ENCODE measurements at regions not wholly inside any gene's neighbourhood (a gene's known extent, or its start where the extent isn't known, plus 50 kb on each side); places are given as distances from the start of the nearest gene placed in this dataset.

DNA sequence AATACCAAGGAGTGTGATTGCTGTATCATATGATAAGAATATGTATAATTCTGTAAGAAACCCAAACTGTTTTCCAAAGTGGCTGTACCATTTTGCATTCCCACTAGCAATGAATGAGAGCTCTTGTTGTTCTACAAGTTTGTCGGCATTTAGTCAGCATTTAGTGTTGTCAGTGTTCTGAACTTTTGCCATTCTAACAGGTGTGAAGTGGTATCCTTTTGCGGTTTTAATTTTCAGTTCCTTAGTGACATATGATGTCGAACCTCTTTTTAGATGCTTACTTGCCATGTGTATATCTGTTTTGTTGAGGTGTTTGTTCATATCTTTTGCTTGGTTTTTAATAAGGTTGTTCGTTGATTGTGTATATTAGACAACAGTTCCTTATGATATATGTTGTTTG is 296.3 kb upstream of the IZUMO3 start:
- TF ChIP-seq, protein P1, sequence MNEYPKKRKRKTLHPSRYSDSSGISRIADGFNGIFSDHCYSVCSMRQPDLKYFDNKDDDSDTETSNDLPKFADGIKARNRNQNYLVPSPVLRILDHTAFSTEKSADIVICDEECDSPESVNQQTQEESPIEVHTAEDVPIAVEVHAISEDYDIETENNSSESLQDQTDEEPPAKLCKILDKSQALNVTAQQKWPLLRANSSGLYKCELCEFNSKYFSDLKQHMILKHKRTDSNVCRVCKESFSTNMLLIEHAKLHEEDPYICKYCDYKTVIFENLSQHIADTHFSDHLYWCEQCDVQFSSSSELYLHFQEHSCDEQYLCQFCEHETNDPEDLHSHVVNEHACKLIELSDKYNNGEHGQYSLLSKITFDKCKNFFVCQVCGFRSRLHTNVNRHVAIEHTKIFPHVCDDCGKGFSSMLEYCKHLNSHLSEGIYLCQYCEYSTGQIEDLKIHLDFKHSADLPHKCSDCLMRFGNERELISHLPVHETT (tag by site-specific recombination; IDR thresholded peaks at IDR 0.05), result no peak
- TF ChIP-seq ZNF701 (tag by site-specific recombination; IDR thresholded peaks at IDR 0.05) (no peak), BCL11A (tag by site-specific recombination; IDR thresholded peaks at IDR 0.05; ENCODE audit: low read depth) (no peak), ZXDB (tag by site-specific recombination; IDR thresholded peaks at IDR 0.05) (no peak), ZNF132 (tag by site-specific recombination; IDR thresholded peaks at IDR 0.05; ENCODE audit: borderline replicate concordance) (no peak), ZNF785 (tag by site-specific recombination; IDR thresholded peaks at IDR 0.05) (no peak), ZNF623 (tag by site-specific recombination; IDR thresholded peaks at IDR 0.05) (no peak)
- TF ChIP-seq, protein P2, sequence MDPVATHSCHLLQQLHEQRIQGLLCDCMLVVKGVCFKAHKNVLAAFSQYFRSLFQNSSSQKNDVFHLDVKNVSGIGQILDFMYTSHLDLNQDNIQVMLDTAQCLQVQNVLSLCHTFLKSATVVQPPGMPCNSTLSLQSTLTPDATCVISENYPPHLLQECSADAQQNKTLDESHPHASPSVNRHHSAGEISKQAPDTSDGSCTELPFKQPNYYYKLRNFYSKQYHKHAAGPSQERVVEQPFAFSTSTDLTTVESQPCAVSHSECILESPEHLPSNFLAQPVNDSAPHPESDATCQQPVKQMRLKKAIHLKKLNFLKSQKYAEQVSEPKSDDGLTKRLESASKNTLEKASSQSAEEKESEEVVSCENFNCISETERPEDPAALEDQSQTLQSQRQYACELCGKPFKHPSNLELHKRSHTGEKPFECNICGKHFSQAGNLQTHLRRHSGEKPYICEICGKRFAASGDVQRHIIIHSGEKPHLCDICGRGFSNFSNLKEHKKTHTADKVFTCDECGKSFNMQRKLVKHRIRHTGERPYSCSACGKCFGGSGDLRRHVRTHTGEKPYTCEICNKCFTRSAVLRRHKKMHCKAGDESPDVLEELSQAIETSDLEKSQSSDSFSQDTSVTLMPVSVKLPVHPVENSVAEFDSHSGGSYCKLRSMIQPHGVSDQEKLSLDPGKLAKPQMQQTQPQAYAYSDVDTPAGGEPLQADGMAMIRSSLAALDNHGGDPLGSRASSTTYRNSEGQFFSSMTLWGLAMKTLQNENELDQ (tag by site-specific recombination; IDR thresholded peaks at IDR 0.05; ENCODE audit: low read depth), result no peak
- TF ChIP-seq, protein P3, sequence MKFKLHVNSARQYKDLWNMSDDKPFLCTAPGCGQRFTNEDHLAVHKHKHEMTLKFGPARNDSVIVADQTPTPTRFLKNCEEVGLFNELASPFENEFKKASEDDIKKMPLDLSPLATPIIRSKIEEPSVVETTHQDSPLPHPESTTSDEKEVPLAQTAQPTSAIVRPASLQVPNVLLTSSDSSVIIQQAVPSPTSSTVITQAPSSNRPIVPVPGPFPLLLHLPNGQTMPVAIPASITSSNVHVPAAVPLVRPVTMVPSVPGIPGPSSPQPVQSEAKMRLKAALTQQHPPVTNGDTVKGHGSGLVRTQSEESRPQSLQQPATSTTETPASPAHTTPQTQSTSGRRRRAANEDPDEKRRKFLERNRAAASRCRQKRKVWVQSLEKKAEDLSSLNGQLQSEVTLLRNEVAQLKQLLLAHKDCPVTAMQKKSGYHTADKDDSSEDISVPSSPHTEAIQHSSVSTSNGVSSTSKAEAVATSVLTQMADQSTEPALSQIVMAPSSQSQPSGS (tag by site-specific recombination; IDR thresholded peaks at IDR 0.05; ENCODE audit: low read depth), result no peak
- ChIA-PET POLR2A (no interaction called here), CTCF (no interaction called here)
- Histone ChIP-seq H3K4me3 (ENCODE audit: low read depth, low read length) (no peak overlapping the region), H3K4me1 (ENCODE audit: control insufficient read depth, insufficient read depth, low read length) (no peaks in the 10 kb centered on the region), H3K27ac (ENCODE audit: extremely low read depth, low read depth, low read length) (no peak overlapping the region), H3K36me3 (ENCODE audit: control insufficient read depth in 2 of 2, insufficient read depth in 1 of 2, low read length in 2 of 2) (no peaks in the 10 kb centered on the region), H3K9me3 (ENCODE audit: control insufficient read depth, insufficient read depth, low read depth, low read length) (no peaks in the 10 kb centered on the region)

DNA sequence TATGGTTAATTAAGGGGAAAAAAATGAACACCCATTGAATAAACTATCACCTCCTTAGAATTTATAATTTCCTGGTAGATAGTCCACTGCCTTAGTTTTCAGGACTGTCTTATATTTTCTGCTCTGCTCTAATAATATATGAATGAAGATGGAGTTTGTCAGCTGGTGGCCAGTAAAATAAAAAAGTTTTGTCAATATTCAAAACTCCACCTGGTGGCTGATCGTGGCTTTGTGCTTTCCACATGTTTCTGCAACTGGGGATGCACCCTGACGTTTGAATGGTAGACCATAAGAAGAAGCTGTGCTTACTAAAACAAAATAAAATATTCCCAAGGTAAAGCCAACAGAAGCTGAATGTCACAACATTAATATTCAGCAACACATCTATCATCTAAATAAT is 286.6 kb upstream of the IZUMO3 start:
- ChIA-PET CTCF (interaction anchor here (0.7 kb wide), 1 partner anchor 14 kb away, joined by 3 read pairs; no protein-coding TSS in a partner anchor), POLR2A (no interaction called here)
- H3K4me1 ChIP-seq (ENCODE audit: control insufficient read depth, insufficient read depth, low read length), result no peaks in the 10 kb centered on the region
- TF ChIP-seq ZNF514 (tag by site-specific recombination; IDR thresholded peaks at IDR 0.05), result no peak
- TF ChIP-seq ZNF768 (tag by site-specific recombination; IDR thresholded peaks at IDR 0.05), result no peak
- no peak for TF ChIP-seq ZNF830 (tag by site-specific recombination; IDR thresholded peaks at IDR 0.05; ENCODE audit: low read depth)
- TF ChIP-seq ZNF654 (tag by site-specific recombination; IDR thresholded peaks at IDR 0.05; ENCODE audit: low read depth), result no peak
- TF ChIP-seq ZNF549 (tag by site-specific recombination; IDR thresholded peaks at IDR 0.05), result no peak
- TF ChIP-seq ZNF2 (tag by site-specific recombination; IDR thresholded peaks at IDR 0.05), result no peak
- no peak for TF ChIP-seq ZNF670 (tag by site-specific recombination; IDR thresholded peaks at IDR 0.05; ENCODE audit: low read depth)
- H3K27ac ChIP-seq (ENCODE audit: extremely low read depth, low read depth, low read length), result no peak overlapping the region
- H3K4me3 ChIP-seq (ENCODE audit: low read depth, low read length), result no peak overlapping the region
- no peaks in the 10 kb centered on the region for H3K9me3 ChIP-seq (ENCODE audit: control insufficient read depth, insufficient read depth, low read depth, low read length)
- no peaks in the 10 kb centered on the region for H3K36me3 ChIP-seq (ENCODE audit: control insufficient read depth in 2 of 2, insufficient read depth in 1 of 2, low read length in 2 of 2)

DNA sequence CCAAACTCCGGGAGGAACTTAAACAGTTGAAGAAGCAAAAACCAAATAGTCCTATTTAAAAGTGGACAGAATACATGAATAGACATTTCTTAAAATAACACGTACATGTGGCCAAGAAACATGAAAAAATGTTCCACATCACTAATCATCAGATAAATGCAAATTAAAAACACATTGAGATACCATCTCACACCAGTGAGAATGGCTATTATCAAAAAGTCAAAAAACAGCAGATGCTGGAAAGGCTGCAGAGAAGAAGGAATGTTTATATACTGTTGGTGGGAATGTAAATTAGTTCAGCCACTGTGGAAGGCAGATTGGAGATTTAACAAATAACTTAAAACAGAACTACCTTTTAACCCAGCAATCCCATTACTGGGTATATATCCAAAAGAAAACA is 283.0 kb upstream of the IZUMO3 start:
- H3K9me3 ChIP-seq (ENCODE audit: control insufficient read depth, insufficient read depth, low read depth, low read length), result no peaks in the 10 kb centered on the region
- CTCF ChIA-PET, result no interaction called here
- TF ChIP-seq ZNF311 (tag by site-specific recombination; IDR thresholded peaks at IDR 0.05; ENCODE audit: borderline replicate concordance) (no peak), MZF1 (tag by site-specific recombination; IDR thresholded peaks at IDR 0.05; ENCODE audit: borderline replicate concordance) (no peak), ZNF302 (tag by site-specific recombination; IDR thresholded peaks at IDR 0.05; ENCODE audit: low read depth) (no peak), KLF1 (tag by site-specific recombination; IDR thresholded peaks at IDR 0.05) (no peak)
- TF ChIP-seq, protein P4, sequence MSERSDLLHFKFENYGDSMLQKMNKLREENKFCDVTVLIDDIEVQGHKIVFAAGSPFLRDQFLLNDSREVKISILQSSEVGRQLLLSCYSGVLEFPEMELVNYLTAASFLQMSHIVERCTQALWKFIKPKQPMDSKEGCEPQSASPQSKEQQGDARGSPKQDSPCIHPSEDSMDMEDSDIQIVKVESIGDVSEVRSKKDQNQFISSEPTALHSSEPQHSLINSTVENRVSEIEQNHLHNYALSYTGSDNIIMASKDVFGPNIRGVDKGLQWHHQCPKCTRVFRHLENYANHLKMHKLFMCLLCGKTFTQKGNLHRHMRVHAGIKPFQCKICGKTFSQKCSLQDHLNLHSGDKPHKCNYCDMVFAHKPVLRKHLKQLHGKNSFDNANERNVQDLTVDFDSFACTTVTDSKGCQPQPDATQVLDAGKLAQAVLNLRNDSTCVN (tag by site-specific recombination; optimal IDR thresholded peaks at IDR 0.05), result no peak

More for the DNA sequence above, 283.0 kb upstream of the IZUMO3 start:
- POLR2A ChIA-PET, result no interaction called here
- H3K4me1 ChIP-seq (ENCODE audit: control insufficient read depth, insufficient read depth, low read length), result no peaks in the 10 kb centered on the region
- no peak overlapping the region for H3K27ac ChIP-seq (ENCODE audit: extremely low read depth, low read depth, low read length)
- H3K4me3 ChIP-seq (ENCODE audit: low read depth, low read length), result no peak overlapping the region
- no peaks in the 10 kb centered on the region for H3K36me3 ChIP-seq (ENCODE audit: control insufficient read depth in 2 of 2, insufficient read depth in 1 of 2, low read length in 2 of 2)

Measured in HEK293 (cell line).